ENCODE measurements at regions not wholly inside any gene's neighbourhood (a gene's known extent, or its start where the extent isn't known, plus 50 kb on each side); places are given as distances from the start of the nearest gene placed in this dataset.

- H3K36me3 ChIP-seq (ENCODE audit: control insufficient read depth in 2 of 2, insufficient read depth in 2 of 2, low read length in 2 of 2) = no peaks in the 10 kb centered on the region
- H3K4me3 ChIP-seq (ENCODE audit: low read length in 2 of 2) = no peak overlapping the region
- no peaks in the 10 kb centered on the region for H3K4me1 ChIP-seq (ENCODE audit: control insufficient read depth, insufficient read depth, low read length)
- no peak overlapping the region for H3K9ac ChIP-seq (ENCODE audit: low read length in 2 of 2)
- no peaks in the 10 kb centered on the region for H3K9me3 ChIP-seq (ENCODE audit: control insufficient read depth in 2 of 2, low read length in 2 of 2)
- H3K27me3 ChIP-seq (ENCODE audit: control insufficient read depth in 1 of 2, insufficient read depth in 2 of 2, low read length in 2 of 2) = peaks cover 10 to 18% of the 10 kb centered on the region in 2 donors
- no peak overlapping the region for H3K27ac ChIP-seq (ENCODE audit: low read length)
These were observed 95.4 kb downstream of the MRPL36 start for GRCh38 chr5:1704266-1704665.

- Histone ChIP-seq H3K27me3 (ENCODE audit: control insufficient read depth in 1 of 2, insufficient read depth in 2 of 2, low read length in 2 of 2) (peaks cover 6 to 13% of the 10 kb centered on the region in 2 donors), H3K27ac (ENCODE audit: low read length) (no peak overlapping the region), H3K9me3 (ENCODE audit: control insufficient read depth in 2 of 2, low read length in 2 of 2) (no peaks in the 10 kb centered on the region), H3K9ac (ENCODE audit: low read length in 2 of 2) (no peak overlapping the region), H3K4me1 (ENCODE audit: control insufficient read depth, insufficient read depth, low read length) (no peaks in the 10 kb centered on the region), H3K36me3 (ENCODE audit: control insufficient read depth in 2 of 2, insufficient read depth in 2 of 2, low read length in 2 of 2) (no peaks in the 10 kb centered on the region), H3K4me3 (ENCODE audit: low read length in 2 of 2) (no peak overlapping the region)
These were observed 96.1 kb downstream of the MRPL36 start for GRCh38 chr5:1703352-1704050.

- no peak overlapping the region for H3K9ac ChIP-seq (ENCODE audit: low read length in 2 of 2)
- H3K27ac ChIP-seq (ENCODE audit: low read length) = no peak overlapping the region
- peaks cover 6 to 8% of the 10 kb centered on the region in 2 donors for H3K27me3 ChIP-seq (ENCODE audit: control insufficient read depth in 1 of 2, insufficient read depth in 2 of 2, low read length in 2 of 2)
- no peaks in the 10 kb centered on the region for H3K9me3 ChIP-seq (ENCODE audit: control insufficient read depth in 2 of 2, low read length in 2 of 2)
- no peak overlapping the region for H3K4me3 ChIP-seq (ENCODE audit: low read length in 2 of 2)
- H3K4me1 ChIP-seq (ENCODE audit: control insufficient read depth, insufficient read depth, low read length) = no peaks in the 10 kb centered on the region
- H3K36me3 ChIP-seq (ENCODE audit: control insufficient read depth in 2 of 2, insufficient read depth in 2 of 2, low read length in 2 of 2) = no peaks in the 10 kb centered on the region
These were observed 97.3 kb downstream of the MRPL36 start for GRCh38 chr5:1702318-1702717.

- H3K9me3 ChIP-seq (ENCODE audit: control insufficient read depth in 2 of 2, low read length in 2 of 2) = no peaks in the 10 kb centered on the region
- no peaks in the 10 kb centered on the region for H3K4me1 ChIP-seq (ENCODE audit: control insufficient read depth, insufficient read depth, low read length)
- H3K36me3 ChIP-seq (ENCODE audit: control insufficient read depth in 2 of 2, insufficient read depth in 2 of 2, low read length in 2 of 2) = no peaks in the 10 kb centered on the region
- H3K27me3 ChIP-seq (ENCODE audit: control insufficient read depth in 1 of 2, insufficient read depth in 2 of 2, low read length in 2 of 2) = peaks cover 6 to 8% of the 10 kb centered on the region in 2 donors
- no peak overlapping the region for H3K4me3 ChIP-seq (ENCODE audit: low read length in 2 of 2)
- no peak overlapping the region for H3K9ac ChIP-seq (ENCODE audit: low read length in 2 of 2)
- no peak overlapping the region for H3K27ac ChIP-seq (ENCODE audit: low read length)
These were observed 97.8 kb downstream of the MRPL36 start for GRCh38 chr5:1701884-1702283.

GRCh38 chr5:1701216-1701864 is 98.3 kb downstream of the MRPL36 start:
- Histone ChIP-seq H3K27me3 (ENCODE audit: control insufficient read depth in 1 of 2, insufficient read depth in 2 of 2, low read length in 2 of 2) (peaks cover 6 to 8% of the 10 kb centered on the region in 2 donors), H3K27ac (ENCODE audit: low read length) (no peak overlapping the region), H3K9ac (ENCODE audit: low read length in 2 of 2) (no peak overlapping the region), H3K36me3 (ENCODE audit: control insufficient read depth in 2 of 2, insufficient read depth in 2 of 2, low read length in 2 of 2) (no peaks in the 10 kb centered on the region), H3K9me3 (ENCODE audit: control insufficient read depth in 2 of 2, low read length in 2 of 2) (no peaks in the 10 kb centered on the region), H3K4me1 (ENCODE audit: control insufficient read depth, insufficient read depth, low read length) (no peaks in the 10 kb centered on the region), H3K4me3 (ENCODE audit: low read length in 2 of 2) (no peak overlapping the region)

- no peak overlapping the region for H3K27ac ChIP-seq (ENCODE audit: low read length)
- H3K4me1 ChIP-seq (ENCODE audit: control insufficient read depth, insufficient read depth, low read length) = no peaks in the 10 kb centered on the region
- H3K27me3 ChIP-seq (ENCODE audit: control insufficient read depth in 1 of 2, insufficient read depth in 2 of 2, low read length in 2 of 2) = peaks cover 3 to 6% of the 10 kb centered on the region in 2 donors
- no peaks in the 10 kb centered on the region for H3K36me3 ChIP-seq (ENCODE audit: control insufficient read depth in 2 of 2, insufficient read depth in 2 of 2, low read length in 2 of 2)
- H3K9ac ChIP-seq (ENCODE audit: low read length in 2 of 2) = no peak overlapping the region
- no peak overlapping the region for H3K4me3 ChIP-seq (ENCODE audit: low read length in 2 of 2)
- no peaks in the 10 kb centered on the region for H3K9me3 ChIP-seq (ENCODE audit: control insufficient read depth in 2 of 2, low read length in 2 of 2)
These were observed 100.2 kb downstream of the MRPL36 start for GRCh38 chr5:1699394-1699793.

- Histone ChIP-seq H3K9ac (ENCODE audit: low read length in 2 of 2) (no peak overlapping the region), H3K9me3 (ENCODE audit: control insufficient read depth in 2 of 2, low read length in 2 of 2) (no peaks in the 10 kb centered on the region), H3K4me1 (ENCODE audit: control insufficient read depth, insufficient read depth, low read length) (no peaks in the 10 kb centered on the region), H3K4me3 (ENCODE audit: low read length in 2 of 2) (no peak overlapping the region), H3K27me3 (ENCODE audit: control insufficient read depth in 1 of 2, insufficient read depth in 2 of 2, low read length in 2 of 2) (peaks cover 3 to 4% of the 10 kb centered on the region in 2 donors), H3K36me3 (ENCODE audit: control insufficient read depth in 2 of 2, insufficient read depth in 2 of 2, low read length in 2 of 2) (no peaks in the 10 kb centered on the region), H3K27ac (ENCODE audit: low read length) (no peak overlapping the region)
These were observed 100.9 kb downstream of the MRPL36 start for GRCh38 chr5:1698589-1699316.

GRCh38 chr5:1692381-1692780 is 107.3 kb downstream of the MRPL36 start:
- H3K4me1 ChIP-seq (ENCODE audit: control insufficient read depth, insufficient read depth, low read length) = no peaks in the 10 kb centered on the region
- no peak overlapping the region for H3K4me3 ChIP-seq (ENCODE audit: low read length in 2 of 2)
- no peak overlapping the region for H3K27ac ChIP-seq (ENCODE audit: low read length)
- no peak overlapping the region for H3K9ac ChIP-seq (ENCODE audit: low read length in 2 of 2)
- H3K36me3 ChIP-seq (ENCODE audit: control insufficient read depth in 2 of 2, insufficient read depth in 2 of 2, low read length in 2 of 2) = no peaks in the 10 kb centered on the region
- peaks cover 0 to 4% of the 10 kb centered on the region in 2 donors for H3K27me3 ChIP-seq (ENCODE audit: control insufficient read depth in 1 of 2, insufficient read depth in 2 of 2, low read length in 2 of 2)
- peaks cover 3 to 7% of the 10 kb centered on the region in 2 donors for H3K9me3 ChIP-seq (ENCODE audit: control insufficient read depth in 2 of 2, low read length in 2 of 2)

GRCh38 chr5:1687301-1687970 is 112.2 kb downstream of the MRPL36 start:
- Histone ChIP-seq H3K9me3 (ENCODE audit: control insufficient read depth in 2 of 2, low read length in 2 of 2) (peaks cover 3 to 7% of the 10 kb centered on the region in 2 donors), H3K36me3 (ENCODE audit: control insufficient read depth in 2 of 2, insufficient read depth in 2 of 2, low read length in 2 of 2) (no peaks in the 10 kb centered on the region), H3K27me3 (ENCODE audit: control insufficient read depth in 1 of 2, insufficient read depth in 2 of 2, low read length in 2 of 2) (peaks cover 0 to 5% of the 10 kb centered on the region in 2 donors), H3K9ac (ENCODE audit: low read length in 2 of 2) (no peak overlapping the region), H3K4me1 (ENCODE audit: control insufficient read depth, insufficient read depth, low read length) (no peaks in the 10 kb centered on the region), H3K4me3 (ENCODE audit: low read length in 2 of 2) (no peak overlapping the region), H3K27ac (ENCODE audit: low read length) (no peak overlapping the region)

- Histone ChIP-seq H3K36me3 (ENCODE audit: control insufficient read depth in 2 of 2, insufficient read depth in 2 of 2, low read length in 2 of 2) (no peaks in the 10 kb centered on the region), H3K9me3 (ENCODE audit: control insufficient read depth in 2 of 2, low read length in 2 of 2) (peaks cover 3 to 7% of the 10 kb centered on the region in 2 donors), H3K27me3 (ENCODE audit: control insufficient read depth in 1 of 2, insufficient read depth in 2 of 2, low read length in 2 of 2) (peaks cover 8 to 11% of the 10 kb centered on the region in 2 donors), H3K4me3 (ENCODE audit: low read length in 2 of 2) (no peak overlapping the region), H3K27ac (ENCODE audit: low read length) (no peak overlapping the region), H3K9ac (ENCODE audit: low read length in 2 of 2) (no peak overlapping the region), H3K4me1 (ENCODE audit: control insufficient read depth, insufficient read depth, low read length) (no peaks in the 10 kb centered on the region)
These were observed 113.4 kb downstream of the MRPL36 start for GRCh38 chr5:1686016-1686802.

All from stomach smooth muscle (tissue), 2 donors.